NOMO-1 (cell line): ENCODE measurements at regions not wholly inside any gene's neighbourhood (a gene's known extent, or its start where the extent isn't known, plus 50 kb on each side); places are given as distances from the start of the nearest gene placed in this dataset.
"Not testable (repeated sequence)": the region's sequence is repeated elsewhere in the genome, so short reads cannot be mapped to it uniquely, and the experiment has no call there.

ENCODE experiments used
- DNase-seq, 2 experiments: peaks; one replicate each; lab custom pipeline; 2025; ENCODE audit not compliant: unreplicated experiment in 2 of 2; lab: John Stamatoyannopoulos, UW

DNA sequence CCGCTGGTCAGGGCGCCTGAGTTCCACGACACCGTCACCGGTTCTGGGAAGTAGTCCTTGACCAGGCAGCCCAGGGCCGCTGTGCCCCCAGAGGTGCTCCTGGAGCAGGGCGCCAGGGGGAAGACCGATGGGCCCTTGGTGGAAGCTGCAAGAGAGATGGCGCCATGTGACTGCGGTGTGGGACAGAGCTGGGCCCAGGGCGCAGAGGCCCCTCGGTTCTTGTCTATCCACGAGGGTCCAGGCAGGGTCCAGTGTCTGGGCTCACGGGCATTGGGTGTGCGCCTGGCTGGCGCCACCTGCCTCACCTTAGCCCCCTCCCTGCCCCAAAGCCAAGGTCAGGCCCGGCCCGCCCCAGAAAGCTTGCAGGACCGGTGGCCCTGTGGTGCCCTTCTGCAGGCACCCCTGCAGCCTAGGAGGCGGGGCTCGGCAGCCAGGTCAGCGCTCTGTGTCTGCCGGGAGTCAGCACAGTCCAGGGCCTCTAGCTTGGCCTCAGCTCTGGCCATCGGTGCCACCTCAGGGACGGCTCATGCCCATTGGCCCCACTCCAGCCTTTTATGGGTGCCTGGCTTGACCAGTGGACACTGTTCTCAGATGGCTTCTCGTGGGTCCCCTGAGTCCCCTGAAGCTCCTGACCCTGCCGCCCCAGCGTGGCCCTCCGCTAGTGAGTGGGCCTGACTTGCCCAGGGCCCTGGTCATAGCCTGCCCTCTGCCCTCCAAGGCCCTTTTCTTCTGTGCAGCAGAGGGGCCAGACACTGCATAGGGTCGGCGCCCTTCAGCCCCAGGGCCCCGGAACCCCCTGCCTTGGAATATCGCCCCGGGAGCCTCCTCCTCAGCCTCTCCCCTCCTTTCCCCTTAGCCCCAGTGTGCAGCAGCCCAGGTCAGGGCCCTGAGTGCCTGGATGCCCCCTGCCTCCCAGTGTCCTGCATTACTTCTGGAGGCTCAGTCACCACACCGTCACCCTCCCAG lies 245.2 kb downstream of the TMEM121 start:
- DNase-seq = not testable (repeated sequence)

DNA sequence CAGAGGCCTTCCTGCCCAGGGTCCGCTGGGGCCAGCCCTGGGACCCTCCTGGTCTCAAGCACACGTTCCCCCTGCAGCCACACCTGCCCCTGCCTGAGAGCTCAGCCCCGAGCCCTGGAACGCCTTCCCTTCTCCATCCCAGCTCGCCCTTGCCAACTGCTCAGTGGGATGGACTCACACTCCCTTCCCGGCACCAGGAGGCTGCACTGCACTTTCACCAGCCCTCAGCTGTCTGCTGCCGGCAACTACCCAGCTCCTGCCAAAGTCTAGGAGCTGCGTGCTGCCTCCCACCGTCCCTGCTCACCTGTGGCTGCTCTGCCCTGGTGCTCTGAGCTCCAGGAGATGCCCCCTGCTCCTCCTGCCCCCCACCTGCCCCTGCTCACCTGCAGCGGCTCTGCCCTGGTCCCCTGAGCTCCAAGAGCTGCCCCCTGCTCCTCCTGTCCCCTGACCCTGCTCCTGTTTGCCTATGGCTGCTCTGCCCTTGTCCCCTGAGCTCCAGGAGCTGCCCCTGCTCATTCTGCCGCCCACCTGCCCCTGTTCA lies 246.4 kb downstream of the TMEM121 start:
- not testable (repeated sequence) for DNase-seq

DNA sequence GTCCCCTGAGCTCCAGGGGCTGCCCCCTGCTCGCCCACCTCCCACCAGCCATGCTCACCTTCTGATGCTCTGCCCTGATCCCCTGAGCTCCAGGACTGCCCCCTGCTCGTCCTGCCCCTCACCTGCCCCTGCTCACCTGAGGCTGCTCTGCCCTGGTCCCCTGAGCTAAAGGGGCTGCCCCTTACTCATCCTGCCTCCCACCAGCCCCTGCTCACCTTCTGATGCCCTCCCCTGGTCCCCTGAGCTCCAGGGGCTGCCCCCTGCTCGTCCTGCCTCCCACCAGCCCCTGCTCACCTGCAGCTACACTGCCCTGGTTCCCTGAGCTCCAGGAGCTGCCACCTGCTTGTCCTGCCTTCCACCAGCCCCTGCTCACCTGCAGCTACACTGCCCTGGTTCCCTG lies 247.2 kb downstream of the TMEM121 start:
- DNase-seq = no peak

DNA sequence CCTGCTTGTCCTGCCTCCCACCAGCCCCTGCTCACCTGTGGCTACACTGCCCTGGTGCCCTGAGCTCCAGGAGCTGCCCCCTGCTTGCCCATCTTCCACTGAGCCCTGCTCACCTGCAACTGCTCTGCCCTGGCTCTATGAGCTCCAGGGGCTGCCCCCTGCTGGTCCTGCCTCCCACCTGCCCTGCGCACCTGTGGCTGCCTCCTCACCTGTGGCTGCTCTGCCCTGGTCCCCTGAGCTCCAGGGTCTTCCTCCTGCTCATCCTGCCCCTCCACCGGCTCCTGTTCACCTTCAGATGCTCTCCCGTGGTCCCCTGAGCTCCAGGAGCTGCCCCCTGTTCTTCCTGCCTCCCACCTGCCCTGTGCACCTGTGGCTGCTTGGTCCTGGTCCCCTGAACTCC lies 247.6 kb downstream of the TMEM121 start:
- no peak for DNase-seq

DNA sequence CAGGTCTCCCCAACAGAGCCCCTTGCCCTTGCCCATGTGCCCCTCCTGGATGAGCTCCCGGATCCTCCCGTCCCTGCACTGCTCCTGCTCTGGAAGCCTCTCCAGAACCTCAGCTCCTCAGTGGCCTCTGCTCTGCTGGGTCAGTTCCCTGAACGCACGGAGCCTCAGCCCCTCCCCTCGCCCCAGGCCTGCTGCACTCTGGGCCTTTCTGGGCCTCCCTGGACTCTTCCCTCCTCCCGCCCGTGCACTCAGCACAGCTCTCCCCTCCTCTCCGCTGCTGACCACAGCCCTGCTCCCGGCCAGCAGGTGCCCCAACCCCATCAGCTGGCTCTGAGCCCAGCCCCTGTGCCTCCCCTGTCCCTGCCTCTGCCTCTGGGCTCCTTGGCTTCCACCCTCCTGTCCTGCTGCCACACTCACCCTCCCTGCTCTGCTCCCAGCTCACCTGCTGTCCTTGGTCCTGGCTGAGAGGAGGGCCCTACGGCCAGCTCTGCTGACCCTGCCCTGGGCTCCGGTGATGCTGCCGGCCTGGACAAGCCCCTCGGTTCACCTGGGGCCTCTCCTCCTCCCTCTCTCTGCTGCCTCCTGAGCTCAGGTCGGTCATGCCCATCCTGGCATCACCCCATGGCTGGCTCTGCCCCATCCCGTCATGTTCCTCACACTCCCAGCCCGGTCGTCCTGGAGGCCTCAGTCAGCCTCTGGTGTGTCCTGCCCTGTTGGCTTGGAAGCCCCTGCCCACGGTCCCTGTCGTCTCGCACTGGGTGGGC lies 248.4 kb downstream of the TMEM121 start:
- not testable (repeated sequence) for DNase-seq

DNA sequence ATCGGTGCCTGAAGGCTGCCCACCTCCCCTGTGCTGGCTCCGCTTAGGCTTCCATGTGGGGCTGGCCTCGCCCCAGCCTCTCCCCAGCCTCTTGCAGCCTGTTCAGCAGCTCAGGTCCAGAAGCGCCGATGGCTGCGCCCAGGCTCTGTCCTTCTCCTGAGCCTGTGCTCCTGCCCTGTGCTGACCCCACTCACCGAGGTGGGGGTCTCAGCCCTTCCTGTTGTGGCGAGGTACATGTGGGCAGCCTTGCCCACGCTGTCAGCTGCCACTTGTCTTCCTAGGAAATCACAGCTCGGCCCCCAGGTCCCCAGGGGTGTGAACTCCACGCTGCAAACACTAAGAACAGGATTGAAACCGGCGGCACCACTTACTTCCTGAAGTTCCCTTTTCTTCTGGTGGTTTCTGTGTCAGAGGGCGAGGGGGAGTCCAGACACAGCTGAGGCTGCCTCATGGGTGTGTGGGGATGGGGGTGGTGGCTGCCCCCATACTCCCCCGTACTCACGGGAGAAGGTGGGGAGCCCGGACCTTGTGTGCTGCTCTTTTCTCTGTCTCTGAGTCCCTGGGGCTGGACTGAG lies 249.1 kb downstream of the TMEM121 start:
- not testable (repeated sequence) for DNase-seq

DNA sequence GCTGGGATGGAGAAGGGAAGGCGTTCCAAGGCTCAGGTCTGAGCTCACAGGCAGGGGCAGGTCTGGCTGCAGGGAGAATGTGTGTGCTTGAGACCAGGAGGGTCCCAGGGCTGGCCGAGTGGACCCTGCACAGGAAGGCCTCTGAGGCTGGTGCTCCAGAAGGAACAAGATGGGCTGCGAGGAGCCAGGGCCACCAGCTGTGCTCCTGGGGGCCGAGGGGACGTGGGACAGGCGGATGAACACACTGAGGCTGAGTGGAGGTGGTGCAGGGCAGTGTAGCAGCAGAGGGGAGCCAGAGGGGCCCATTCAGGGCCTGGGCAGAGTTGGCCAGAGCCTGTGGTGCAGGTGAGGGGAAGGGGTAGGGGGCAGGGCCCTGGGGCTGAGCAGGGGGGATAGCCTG lies 249.7 kb downstream of the TMEM121 start:
- not testable (repeated sequence) for DNase-seq

DNA sequence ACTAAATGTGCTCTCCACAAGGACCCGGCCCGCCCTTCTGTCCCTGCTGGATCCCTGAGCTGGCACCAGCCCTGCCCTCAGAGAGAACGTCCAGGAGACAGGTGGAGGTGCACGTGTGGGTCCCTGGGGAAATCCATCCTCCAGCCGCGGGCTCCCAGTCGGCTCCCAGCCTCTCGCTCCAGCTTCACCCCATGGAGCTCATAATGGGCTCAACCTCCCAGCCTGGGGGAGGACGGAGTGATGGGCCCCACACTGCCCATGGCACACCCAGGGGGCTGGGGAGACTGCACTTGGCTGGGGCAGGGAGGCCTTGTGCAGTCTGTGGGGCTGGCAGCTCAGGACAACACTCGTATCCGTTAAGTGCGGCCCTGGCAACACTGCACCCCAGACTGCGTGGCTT lies 250.5 kb downstream of the TMEM121 start:
- no peak for DNase-seq

DNA sequence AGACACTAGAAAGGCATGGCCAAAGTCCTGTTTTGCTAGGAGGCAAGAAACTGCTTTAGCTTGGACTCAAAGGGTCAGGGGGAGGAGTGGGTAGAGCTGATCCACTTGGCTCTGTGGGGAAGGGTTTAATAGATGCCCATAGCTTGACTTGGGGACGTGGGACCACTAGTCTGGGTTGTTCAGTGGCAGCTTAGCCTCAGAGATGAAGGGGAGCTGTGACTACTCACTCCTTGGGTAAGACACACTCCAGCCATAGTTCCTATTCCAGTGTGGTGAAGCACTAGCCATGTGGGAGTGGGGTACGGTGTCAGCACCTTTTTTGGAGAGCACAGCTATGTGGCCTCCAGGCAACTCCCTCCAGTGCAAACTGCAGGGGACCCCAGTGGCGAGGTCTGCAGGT lies 257.3 kb downstream of the TMEM121 start:
- DNase-seq = no peak

DNA sequence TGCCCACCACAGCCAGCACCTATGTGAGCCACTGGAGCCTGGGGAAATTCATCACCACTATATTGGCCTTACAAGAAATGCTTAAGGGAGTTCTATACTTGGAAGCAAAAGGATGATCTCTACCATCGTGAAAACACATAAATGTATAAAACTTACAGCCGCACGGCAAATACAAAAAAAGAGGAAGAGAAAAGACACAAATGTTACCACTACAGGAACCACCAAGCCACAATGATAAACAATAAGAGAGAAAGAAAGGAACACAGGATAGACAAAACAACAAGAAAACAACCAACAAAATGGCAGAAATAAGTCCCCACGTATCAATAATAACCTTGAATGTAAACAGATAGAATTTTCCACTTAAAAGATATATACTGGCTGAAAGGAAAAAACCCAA lies 267.5 kb downstream of the TMEM121 start:
- no peak for DNase-seq

DNA sequence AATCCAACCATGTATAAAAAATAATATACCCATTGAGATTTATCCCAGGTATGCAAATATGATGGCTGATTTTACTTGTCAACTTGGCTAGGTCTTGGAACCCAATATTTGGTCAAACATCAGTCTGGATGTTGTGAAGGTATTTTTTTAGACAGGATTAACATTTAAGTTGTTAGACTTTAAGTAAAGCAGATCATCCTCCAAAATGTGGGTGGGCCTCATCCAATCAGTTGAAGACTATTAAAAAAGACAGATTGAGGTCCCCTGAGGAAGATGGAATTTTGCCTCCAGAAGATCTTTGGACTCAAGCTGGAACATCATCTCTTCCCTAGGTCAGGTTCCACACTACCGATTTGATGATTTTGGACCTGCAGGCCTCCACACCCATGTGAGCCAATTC lies 271.2 kb downstream of the TMEM121 start:
- no peak for DNase-seq

DNA sequence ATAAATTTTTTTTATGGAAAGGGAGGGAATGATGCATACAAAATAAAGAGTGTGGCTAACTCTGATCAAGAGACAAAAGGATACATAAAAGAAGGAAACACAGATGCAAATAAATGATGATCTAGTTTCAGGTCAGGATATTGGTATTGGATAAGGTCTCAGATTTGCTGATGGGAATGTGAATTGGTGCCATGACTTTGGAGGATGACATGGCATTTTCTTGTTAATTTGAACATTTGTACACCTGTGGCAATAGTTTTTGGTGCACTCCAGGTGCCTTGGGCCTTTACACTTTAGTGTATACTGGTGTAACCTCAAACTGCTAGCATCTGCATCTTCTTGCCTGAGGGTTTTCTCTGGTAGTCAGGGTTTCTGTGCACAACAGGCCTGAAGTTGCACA lies 279.3 kb downstream of the TMEM121 start:
- DNase-seq = no peak

DNA sequence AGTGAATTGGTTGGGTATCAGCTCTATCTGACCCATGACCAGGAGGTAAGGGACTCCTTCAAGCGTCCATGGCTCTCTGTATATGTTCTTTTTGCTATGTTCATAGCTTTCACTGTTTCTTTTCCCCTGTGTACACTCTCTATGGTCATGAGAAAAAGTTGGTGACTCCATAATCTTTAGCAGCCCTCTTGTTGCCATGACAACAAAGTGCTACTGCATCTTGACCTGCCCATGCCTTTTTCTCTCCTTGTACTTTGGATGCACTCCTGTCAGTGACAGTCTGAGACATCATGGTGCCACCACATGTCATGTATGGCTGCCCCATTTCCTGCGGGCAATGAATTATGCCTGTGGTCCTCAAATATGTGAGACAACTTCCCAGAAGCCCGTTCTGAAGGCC lies 280.2 kb downstream of the TMEM121 start:
- DNase-seq = no peak

DNA sequence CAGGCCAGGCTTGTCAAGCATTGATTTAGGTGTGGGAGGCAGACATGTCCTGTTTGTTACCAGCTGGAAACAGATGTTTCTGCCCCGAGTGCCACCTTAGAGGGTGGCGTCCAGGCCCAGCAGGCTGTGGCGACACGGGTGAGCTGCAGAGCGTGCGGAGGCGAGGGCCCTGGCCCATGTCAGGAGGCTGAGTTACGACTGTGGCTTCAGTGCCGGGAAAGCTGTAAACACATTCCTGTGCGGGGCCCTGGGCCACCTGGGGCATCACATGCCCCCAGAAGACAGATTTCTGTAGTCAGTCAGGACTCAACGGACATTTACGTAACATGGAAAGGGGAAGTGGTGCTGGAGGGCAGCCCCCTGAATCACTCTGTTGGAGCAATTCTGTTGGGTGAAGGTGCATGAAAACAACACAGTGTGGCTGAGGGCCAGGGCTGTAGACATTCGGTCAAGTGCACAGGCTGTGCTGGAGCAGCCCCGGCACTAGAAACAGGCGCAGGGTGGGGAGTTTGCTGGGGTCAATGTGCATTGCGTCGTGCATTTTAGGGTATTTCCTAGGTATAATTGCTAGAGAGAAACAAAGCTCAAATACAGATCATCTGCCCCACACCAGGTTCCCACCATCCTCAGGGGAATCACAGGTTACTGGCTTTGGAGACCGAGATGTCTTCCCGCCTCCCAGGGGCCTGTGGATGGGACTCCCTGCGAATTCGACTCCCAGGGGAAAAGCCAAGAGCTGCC lies 291.8 kb downstream of the TMEM121 start:
- DNase-seq = no peak

DNA sequence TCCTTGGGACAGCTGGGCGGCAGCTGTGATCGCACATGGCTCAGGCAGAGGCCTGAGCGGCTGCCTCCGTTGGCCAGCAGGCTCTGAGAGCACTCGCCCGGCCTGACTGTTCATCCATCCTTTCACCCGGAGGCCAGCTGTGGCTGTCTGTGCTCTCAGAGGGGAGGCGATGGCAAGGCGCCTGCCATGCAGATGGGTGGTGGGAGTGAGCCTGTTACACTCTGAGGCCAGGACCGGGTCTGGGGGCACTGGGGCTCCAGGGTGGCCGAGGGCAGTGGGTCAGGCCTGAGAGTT lies 292.3 kb downstream of the TMEM121 start:
- no peak for DNase-seq

DNA sequence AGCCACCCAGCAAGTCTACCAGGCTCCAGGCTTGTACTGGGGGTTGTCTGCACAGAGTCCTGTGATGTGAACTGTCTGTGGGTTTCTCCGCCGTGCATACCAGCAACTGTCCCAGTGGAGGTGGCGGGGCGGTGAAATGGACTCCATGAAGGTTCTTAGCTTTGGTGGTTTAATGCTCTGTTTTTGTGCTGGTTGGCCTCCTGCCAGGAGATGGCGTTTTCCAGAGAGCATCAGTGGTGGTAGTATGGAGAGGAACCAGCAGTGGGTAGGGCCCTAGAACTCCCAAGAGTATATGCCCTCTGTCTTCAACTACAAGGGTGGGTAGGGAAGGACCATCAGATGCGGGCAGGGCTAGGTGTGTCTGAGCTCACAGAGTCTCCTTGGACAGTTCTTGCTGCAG lies 303.8 kb downstream of the TMEM121 start:
- DNase-seq = no peak

DNA sequence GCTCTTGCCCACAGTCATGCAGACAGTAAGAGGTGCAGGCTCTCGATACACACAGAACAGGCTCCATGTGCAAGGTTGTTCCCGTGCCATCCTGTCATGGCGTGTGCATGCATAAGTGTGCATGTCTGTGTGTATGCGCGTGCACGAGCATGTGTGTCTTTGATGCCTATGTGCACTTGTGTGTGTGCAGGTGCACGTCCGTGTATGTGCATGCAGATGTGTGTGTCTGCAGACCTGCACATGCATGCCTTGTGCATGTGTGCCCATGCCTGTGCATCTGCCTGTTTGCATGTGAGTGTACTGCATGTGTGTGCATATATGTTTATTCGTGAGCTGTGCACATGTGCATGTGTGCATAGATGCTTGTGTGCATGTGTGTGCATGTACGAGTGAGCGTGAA lies 309.8 kb downstream of the TMEM121 start:
- no peak for DNase-seq

DNA sequence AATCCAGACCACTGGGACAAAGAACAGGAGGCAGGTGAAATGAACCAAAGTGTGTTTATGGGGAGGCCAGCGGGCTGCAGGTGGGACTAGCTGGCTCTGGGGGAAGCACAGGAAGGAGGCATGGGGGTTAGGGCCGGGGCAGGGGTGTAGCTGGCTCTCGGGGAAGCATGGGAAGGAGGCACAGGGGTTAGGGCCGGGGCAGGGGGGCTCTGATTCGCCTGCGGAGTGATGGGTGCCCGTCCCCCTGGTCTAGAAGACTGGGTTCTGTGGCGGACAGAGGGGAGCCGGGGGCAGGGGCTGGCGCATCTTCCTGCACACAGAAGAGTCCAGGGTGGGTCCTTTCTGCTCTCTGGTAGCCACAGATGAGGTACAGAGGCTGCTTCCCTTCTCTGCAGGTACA lies 310.3 kb downstream of the TMEM121 start:
- DNase-seq = no peak

DNA sequence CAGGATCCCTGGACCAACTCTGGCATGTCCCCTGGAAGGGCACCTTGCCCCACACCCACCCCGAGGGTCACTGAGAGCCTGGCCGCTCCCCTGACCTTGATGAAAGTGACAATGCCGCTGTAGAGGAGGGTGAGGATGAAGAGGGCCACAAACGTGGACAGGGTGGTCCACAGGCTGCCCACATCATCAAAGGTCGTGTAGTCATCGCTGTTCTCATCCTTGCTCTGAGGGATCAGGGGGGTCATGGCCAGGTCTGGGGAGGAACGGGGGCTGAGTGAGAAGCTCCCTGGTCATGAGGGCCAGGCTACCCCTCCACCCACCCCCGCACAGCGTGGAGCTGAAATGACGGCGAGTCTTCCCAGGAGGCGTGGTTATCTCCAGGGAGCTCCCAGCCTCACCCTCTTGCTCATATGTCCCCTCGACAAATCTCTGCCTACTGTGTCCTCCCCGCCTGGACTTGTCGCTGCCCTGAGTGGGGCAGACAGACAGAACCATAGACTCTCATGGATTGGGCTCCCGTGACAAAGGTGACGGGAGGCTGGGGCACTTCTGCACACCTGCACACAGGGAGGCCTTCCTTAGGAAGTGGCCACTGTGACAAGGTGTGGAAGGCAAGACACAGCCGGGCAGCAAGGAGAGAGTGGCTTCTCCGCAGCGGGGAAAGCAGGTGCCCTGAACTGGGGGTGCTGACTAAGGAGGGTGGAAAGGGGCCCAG lies 311.1 kb downstream of the TMEM121 start:
- DNase-seq = no peak

DNA sequence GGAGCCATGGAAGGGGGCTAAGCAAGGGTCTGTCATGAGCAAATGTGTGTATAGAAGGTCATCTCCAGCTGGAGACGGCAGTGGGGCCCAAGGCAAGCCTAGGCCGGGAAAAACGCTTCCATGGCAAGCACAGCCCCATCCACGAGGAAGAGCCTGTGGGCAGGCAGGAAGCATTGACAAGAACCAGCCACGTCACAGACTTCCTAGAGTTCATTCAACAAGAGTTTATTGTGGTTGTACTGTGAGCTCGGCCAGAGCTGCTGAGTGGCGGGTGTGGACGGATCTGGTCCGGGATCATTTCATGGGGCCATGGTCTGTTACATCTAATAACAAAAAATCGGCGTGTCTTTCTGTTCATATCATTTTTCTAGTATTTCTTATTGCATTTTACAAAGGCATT lies 311.7 kb downstream of the TMEM121 start:
- DNase-seq = no peak
